ENCODE measurements at regions not wholly inside any gene's neighbourhood (a gene's known extent, or its start where the extent isn't known, plus 50 kb on each side); places are given as distances from the start of the nearest gene placed in this dataset.

GRCh38 chr13:89660752-89661151, 1686.7 kb upstream of the MIR17HG start:
- no peak for DNase-seq

DNA sequence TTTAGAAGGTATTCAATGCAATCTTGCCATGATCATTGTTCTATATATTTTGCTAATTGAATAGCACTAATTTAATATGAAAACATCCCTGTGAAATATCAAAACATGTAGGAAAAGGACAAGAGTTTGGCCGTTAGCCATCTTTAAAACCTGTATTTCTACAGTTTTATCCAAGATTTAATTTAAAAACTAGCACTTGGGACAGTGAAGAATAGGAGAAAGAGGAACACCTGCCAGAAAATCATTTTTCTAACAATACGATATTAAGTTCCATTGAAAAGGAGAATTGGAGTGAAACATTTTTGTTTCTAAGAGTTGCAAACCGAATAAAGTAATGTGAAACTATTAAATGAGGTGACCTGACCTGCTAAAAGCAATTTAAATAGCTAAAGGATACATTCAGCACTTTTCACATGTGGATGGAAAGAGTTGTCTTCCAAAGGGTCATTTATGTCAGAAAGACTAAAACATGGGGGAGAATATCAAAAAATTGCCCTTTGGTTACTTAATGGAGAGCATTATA, 1673.6 kb upstream of the MIR17HG start:
- DNase-seq, result no peak

DNA sequence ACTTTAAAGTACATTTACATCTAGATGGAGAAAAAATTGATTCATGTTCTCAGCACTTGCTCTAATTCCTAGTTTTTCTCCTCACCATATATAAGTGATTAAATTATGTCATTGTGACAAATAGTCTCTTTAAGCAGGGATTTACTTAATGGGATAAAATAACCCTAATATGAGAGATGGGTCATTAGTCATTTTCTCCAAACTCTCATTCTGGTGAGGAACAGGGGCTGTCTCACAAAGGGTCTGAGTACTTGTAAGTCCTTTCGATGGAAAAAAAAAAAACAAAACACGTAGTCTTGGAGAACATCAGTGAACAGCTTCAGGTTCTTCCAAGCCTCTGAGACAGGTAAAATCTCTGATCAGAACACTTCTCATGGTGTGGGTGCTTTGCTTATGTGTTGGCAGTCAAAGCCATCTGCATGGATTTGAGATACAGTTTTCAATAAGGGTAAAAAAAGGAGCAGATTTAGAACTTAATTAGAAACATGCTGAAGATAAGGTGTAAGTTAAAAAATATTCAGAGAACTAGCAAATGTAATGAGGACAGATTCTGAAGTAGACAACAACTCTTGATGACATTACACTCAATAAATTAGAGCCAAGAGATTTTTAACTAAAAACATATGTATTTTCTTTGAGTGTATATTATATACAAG, 1668.9 kb upstream of the MIR17HG start:
- no peak for DNase-seq

GRCh38 chr13:89684896-89685295, 1662.6 kb upstream of the MIR17HG start:
- DNase-seq, result no peak

DNA sequence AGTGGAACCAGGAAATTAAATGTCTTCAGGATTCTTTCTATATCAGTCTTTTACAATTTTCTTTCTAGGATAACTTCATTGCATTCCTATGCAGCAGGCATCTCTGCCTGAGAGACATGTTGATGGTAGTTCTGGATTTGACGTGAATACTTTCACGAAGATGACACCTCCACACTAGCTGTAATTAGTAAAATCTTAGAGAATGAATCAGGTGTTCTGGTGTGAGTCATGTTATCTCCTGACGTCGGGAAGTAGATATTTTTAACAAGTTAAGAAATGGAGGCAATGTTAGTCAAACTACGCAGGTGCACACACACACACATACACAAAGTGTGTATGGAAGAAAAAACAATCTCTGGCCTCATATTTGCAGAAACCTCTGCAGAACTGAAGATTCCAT, 1661.3 kb upstream of the MIR17HG start:
- DNase-seq, result no peak

DNA sequence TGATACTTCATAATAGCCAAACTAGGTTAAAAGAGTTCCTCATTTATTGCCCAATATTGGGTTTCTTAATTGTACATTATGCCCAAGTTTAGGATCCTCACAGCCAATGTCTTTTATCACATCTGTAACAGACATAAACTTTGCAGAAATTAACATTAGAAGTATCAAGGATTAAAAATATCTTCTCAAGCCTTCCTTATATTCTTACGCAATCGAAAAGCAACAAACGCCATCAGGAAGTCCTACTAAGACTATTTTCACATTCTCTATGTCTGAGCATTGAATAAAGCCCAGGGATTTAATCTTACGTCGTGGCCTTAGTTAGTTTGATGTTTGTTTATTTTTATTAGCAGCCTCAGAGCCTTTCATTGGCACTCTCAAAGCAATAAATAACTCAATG, 1660.4 kb upstream of the MIR17HG start:
- no peak for DNase-seq

DNA sequence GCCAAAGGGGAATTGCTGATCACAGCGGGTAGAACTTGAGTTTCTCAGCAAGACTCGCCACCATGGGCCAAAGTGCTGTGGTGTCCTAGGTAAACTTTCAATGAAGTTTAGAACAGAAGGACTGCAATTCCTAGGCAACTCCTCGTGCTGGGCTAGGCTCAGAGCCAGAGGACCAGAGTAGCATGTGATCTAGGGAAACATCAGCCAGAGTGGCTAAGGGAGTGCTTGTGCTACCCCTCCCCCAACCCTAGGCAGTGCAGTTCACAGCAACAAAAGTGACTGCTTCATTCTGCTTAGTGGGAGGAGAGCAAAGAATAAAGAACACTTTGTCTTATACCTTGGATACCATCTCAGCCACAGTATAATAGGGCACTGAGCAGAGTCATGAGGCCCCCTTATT, 1658.6 kb upstream of the MIR17HG start:
- DNase-seq, result no peak

DNA sequence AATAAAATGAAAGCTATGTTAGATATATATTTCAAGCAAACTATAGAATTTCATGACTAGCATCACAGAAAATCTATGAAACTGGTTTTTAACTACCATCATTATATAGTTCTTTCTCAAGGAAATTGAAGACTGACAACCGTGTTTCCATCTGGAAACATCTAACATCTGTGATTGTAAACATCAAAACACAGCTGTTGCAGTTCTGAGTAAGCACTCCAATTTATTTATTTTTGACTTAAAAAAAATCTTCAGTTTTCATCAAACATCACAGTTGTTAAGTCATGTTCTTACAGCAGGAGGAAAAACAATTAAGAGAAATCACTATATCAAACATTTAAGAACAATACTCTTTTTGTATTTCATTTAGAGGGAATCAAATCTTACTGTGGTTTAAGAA, 1653.0 kb upstream of the MIR17HG start:
- DNase-seq, result no peak

- DNase-seq, result no peak
Observed at GRCh38 chr13:89695343-89696257, 1651.9 kb upstream of the MIR17HG start.

GRCh38 chr13:89701913-89702312, 1645.6 kb upstream of the MIR17HG start:
- DNase-seq, result no peak

DNA sequence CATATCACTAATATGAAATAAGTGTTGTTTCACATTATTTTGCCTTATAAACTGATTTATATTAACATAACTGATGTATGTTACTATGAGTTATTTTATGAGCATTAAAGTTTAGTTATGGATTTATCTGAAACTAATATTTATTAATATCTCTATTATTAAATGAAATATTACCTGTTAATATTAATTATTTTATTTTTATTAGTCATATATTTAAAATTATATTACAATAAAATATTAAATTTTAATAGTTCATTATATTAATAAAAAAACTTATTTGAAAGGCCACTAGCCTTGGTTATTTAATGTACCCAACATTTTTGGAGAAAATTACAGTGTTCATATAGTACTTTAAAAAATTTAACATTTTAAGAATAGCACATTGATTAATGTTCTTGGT, 1643.4 kb upstream of the MIR17HG start:
- DNase-seq, result no peak

DNA sequence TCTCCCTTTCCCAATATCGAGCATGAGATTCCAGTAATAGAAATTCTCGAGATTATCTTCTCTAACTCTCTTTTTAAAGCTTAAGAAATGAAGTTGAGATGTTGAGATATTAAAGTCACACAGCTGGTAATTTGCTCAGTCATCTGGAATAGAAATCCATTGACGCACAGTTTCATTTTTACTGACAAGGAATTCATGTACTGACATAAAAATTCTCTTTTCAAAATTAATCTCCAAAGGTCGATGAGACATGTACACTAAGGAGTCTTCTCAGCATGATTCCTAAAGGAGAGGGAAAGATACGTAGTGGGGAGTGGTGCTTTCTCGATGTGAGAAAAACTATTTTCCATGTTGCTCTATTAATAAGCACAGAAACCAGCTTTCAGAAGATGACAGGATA, 1639.5 kb upstream of the MIR17HG start:
- no peak for DNase-seq

DNA sequence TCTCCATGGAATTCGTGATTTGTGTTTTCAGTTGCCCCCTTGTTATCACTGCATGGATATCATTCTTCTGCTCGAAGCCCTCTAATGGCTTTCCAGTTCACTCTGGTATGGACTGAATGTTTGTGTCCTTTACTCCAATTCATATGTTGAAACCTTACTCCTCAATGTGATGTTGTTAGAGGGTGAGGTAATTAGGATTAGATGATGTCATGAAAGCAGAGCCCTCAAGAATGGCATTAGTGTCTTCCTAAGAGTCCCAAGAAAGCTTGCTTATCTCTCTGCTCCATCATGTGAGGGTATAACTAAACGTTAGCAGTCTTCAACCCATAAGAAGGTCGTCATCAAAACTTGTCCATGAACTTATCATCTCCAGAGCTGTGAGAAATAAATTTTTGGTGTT, 1626.3 kb upstream of the MIR17HG start:
- DNase-seq, result no peak

- DNase-seq, result no peak
Observed at GRCh38 chr13:89726690-89727435, 1620.6 kb upstream of the MIR17HG start.

- no peak for DNase-seq
Observed at GRCh38 chr13:89733829-89734228, 1613.7 kb upstream of the MIR17HG start.

DNA sequence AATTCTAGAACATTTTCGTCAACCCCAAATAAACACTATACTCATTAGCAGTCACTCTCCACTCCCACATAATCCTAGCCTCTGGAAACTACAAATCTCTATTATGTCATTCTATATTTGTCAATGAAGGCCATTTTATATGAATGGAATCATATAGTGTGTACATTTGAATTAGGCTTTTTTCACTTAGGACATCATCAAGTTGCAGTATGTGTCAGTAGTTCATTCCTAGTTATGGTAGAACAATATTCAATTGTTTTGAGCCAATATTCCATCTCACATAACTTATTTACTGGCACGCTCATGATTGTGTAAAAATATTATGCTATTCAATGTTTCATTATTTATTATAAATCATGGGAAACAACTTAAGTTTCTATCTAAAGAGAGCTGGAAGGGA, 1610.4 kb upstream of the MIR17HG start:
- DNase-seq, result no peak

GRCh38 chr13:89738072-89738471, 1609.4 kb upstream of the MIR17HG start:
- DNase-seq, result no peak

DNA sequence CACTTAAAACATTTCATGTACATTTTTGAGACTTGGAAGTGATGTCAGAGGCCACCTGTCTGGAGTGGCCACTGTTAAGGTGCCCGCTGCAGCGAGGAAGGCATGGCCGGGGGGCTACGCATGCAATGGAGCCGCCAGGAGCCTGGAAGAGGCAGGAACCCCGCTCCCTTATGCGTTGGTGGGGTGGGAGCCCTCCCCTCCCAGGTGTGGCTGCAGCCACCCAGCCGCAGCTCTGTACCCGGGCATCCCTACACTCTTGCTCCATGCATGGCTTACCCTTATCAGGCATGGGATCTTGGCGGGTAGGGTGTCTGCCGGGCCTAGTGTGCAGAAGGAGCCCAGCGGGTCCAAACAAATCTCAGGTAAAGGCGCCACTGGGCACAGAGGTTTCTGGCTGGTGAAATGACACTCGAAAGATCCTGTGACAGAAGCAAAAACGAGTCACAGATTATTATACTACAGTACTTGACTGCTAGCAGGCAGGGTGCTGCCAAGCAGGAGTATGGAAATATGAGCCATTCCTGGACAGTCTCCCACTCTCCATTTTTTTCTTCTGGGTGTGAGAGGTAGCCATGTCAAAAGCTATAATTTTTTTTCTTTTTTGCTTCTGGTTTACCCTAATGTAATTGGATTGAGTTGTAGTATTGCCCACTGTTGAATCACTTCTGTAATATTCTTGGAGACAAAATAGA, 1606.3 kb upstream of the MIR17HG start:
- no peak for DNase-seq

DNA sequence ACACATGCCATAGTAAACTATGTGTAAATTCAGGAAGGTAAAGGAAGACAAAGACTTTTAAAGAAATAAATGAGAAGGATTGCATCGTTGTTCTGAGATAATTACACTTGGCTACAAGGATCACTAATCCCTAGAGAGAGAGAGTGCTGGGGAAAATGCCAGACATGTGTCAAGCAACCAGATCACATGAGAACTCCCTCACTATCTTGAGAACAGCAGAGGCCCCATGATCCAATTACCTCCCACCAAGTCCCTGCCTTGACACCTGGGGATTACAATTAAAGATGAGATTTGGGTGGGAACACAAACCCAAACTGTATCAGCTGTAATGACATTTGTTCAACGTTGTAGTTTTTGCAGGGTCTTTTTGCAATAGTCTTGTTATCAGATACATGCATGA, 1600.9 kb upstream of the MIR17HG start:
- DNase-seq, result no peak

GRCh38 chr13:89748716-89749115, 1598.8 kb upstream of the MIR17HG start:
- DNase-seq, result no peak

GRCh38 chr13:89749888-89750287, 1597.6 kb upstream of the MIR17HG start:
- no peak for DNase-seq

GRCh38 chr13:89750371-89750770, 1597.1 kb upstream of the MIR17HG start:
- DNase-seq, result no peak

GRCh38 chr13:89751432-89751930, 1596.0 kb upstream of the MIR17HG start:
- DNase-seq, result no peak
